ENCODE measurements at regions not wholly inside any gene's neighbourhood (a gene's known extent, or its start where the extent isn't known, plus 50 kb on each side); places are given as distances from the start of the nearest gene placed in this dataset.
A peak's percentile ranks its signal among the peaks of the same experiment; 100 is the strongest.
"Not testable (repeated sequence)": the region's sequence is repeated elsewhere in the genome, so short reads cannot be mapped to it uniquely, and the experiment has no call there.

- no peak for DNase-seq (ENCODE audit: insufficient read length)
- TF ChIP-seq POLR2A (IDR thresholded peaks at IDR 0.05; ENCODE audit: low read depth, low read length): no peak
- no peak for TF ChIP-seq POLR2AphosphoS5 (IDR thresholded peaks at IDR 0.05; ENCODE audit: low read depth, low read length)
- TF ChIP-seq TAF1 (IDR thresholded peaks at IDR 0.05; ENCODE audit: borderline replicate concordance, low read depth, low read length): no peak
- no peak for FAIRE-seq
These were observed 157.4 kb upstream of the PFN2 start for GRCh38 chr3:150128126-150128525.

- DNase-seq (ENCODE audit: insufficient read length): no peak
- no peak for TF ChIP-seq TAF1 (IDR thresholded peaks at IDR 0.05; ENCODE audit: borderline replicate concordance, low read depth, low read length)
- no peak for TF ChIP-seq POLR2A (IDR thresholded peaks at IDR 0.05; ENCODE audit: low read depth, low read length)
- TF ChIP-seq POLR2AphosphoS5 (IDR thresholded peaks at IDR 0.05; ENCODE audit: low read depth, low read length): no peak
- no peak for FAIRE-seq
These were observed 156.4 kb upstream of the PFN2 start for GRCh38 chr3:150127011-150127490.

- DNase-seq (ENCODE audit: insufficient read length) (no peak), FAIRE-seq (peak; percentile 60)
- TF ChIP-seq POLR2A (IDR thresholded peaks at IDR 0.05; ENCODE audit: low read depth, low read length) (no peak), POLR2AphosphoS5 (IDR thresholded peaks at IDR 0.05; ENCODE audit: low read depth, low read length) (no peak), TAF1 (IDR thresholded peaks at IDR 0.05; ENCODE audit: borderline replicate concordance, low read depth, low read length) (no peak)
These were observed 153.4 kb upstream of the PFN2 start for GRCh38 chr3:150124142-150124541.

GRCh38 chr3:150123249-150123648, 152.6 kb upstream of the PFN2 start:
- not testable (repeated sequence) for FAIRE-seq; DNase-seq (ENCODE audit: insufficient read length)

GRCh38 chr3:150118219-150118618, 147.5 kb upstream of the PFN2 start:
- FAIRE-seq: no peak
- DNase-seq (ENCODE audit: insufficient read length): no peak
- TF ChIP-seq POLR2AphosphoS5 (IDR thresholded peaks at IDR 0.05; ENCODE audit: low read depth, low read length): no peak
- no peak for TF ChIP-seq TAF1 (IDR thresholded peaks at IDR 0.05; ENCODE audit: borderline replicate concordance, low read depth, low read length)
- no peak for TF ChIP-seq POLR2A (IDR thresholded peaks at IDR 0.05; ENCODE audit: low read depth, low read length)

- FAIRE-seq (no peak), DNase-seq (ENCODE audit: insufficient read length) (no peak)
- no peak for TF ChIP-seq POLR2A (IDR thresholded peaks at IDR 0.05; ENCODE audit: low read depth, low read length)
- TF ChIP-seq TAF1 (IDR thresholded peaks at IDR 0.05; ENCODE audit: borderline replicate concordance, low read depth, low read length): no peak
- TF ChIP-seq POLR2AphosphoS5 (IDR thresholded peaks at IDR 0.05; ENCODE audit: low read depth, low read length): no peak
These were observed 146.4 kb upstream of the PFN2 start for GRCh38 chr3:150117076-150117475.

- TF ChIP-seq TAF1 (IDR thresholded peaks at IDR 0.05; ENCODE audit: borderline replicate concordance, low read depth, low read length): no peak
- TF ChIP-seq POLR2AphosphoS5 (IDR thresholded peaks at IDR 0.05; ENCODE audit: low read depth, low read length): no peak
- TF ChIP-seq POLR2A (IDR thresholded peaks at IDR 0.05; ENCODE audit: low read depth, low read length): no peak
- DNase-seq (ENCODE audit: insufficient read length) (no peak), FAIRE-seq (no peak)
These were observed 145.5 kb upstream of the PFN2 start for GRCh38 chr3:150116196-150116595.

GRCh38 chr3:150114873-150115540, 144.3 kb upstream of the PFN2 start:
- FAIRE-seq (peak; percentile 24), DNase-seq (ENCODE audit: insufficient read length) (peak; percentile 9)
- TF ChIP-seq POLR2AphosphoS5 (IDR thresholded peaks at IDR 0.05; ENCODE audit: low read depth, low read length) (no peak), TAF1 (IDR thresholded peaks at IDR 0.05; ENCODE audit: borderline replicate concordance, low read depth, low read length) (no peak), POLR2A (IDR thresholded peaks at IDR 0.05; ENCODE audit: low read depth, low read length) (no peak)

GRCh38 chr3:150114273-150114672, 143.6 kb upstream of the PFN2 start:
- DNase-seq (ENCODE audit: insufficient read length) (no peak), FAIRE-seq (no peak)
- TF ChIP-seq POLR2AphosphoS5 (IDR thresholded peaks at IDR 0.05; ENCODE audit: low read depth, low read length) (no peak), POLR2A (IDR thresholded peaks at IDR 0.05; ENCODE audit: low read depth, low read length) (no peak), TAF1 (IDR thresholded peaks at IDR 0.05; ENCODE audit: borderline replicate concordance, low read depth, low read length) (no peak)

GRCh38 chr3:150110097-150110496, 139.4 kb upstream of the PFN2 start:
- FAIRE-seq: peak; percentile 53
- no peak for DNase-seq (ENCODE audit: insufficient read length)
- TF ChIP-seq TAF1 (IDR thresholded peaks at IDR 0.05; ENCODE audit: borderline replicate concordance, low read depth, low read length): no peak
- TF ChIP-seq POLR2AphosphoS5 (IDR thresholded peaks at IDR 0.05; ENCODE audit: low read depth, low read length): no peak
- no peak for TF ChIP-seq POLR2A (IDR thresholded peaks at IDR 0.05; ENCODE audit: low read depth, low read length)

- FAIRE-seq (no peak), DNase-seq (ENCODE audit: insufficient read length) (no peak)
- TF ChIP-seq POLR2AphosphoS5 (IDR thresholded peaks at IDR 0.05; ENCODE audit: low read depth, low read length) (no peak), POLR2A (IDR thresholded peaks at IDR 0.05; ENCODE audit: low read depth, low read length) (no peak), TAF1 (IDR thresholded peaks at IDR 0.05; ENCODE audit: borderline replicate concordance, low read depth, low read length) (no peak)
These were observed 136.9 kb upstream of the PFN2 start for GRCh38 chr3:150107429-150108175.

Measured in GM12892 (cell line).